GM18520 (cell line): ENCODE measurements at regions not wholly inside any gene's neighbourhood (a gene's known extent, or its start where the extent isn't known, plus 50 kb on each side); places are given as distances from the start of the nearest gene placed in this dataset.

ENCODE experiments used
- ATAC-seq: cut with Tn5 transposase; IDR thresholded peaks from one replicate; pipeline ENCODE4 v1.9.1; 2021; ENCODE audit not compliant: unreplicated experiment

- ATAC-seq = no peak
These were observed 175.3 kb downstream of the ABHD5 start for GRCh38 chr3:43865887-43866528.

DNA sequence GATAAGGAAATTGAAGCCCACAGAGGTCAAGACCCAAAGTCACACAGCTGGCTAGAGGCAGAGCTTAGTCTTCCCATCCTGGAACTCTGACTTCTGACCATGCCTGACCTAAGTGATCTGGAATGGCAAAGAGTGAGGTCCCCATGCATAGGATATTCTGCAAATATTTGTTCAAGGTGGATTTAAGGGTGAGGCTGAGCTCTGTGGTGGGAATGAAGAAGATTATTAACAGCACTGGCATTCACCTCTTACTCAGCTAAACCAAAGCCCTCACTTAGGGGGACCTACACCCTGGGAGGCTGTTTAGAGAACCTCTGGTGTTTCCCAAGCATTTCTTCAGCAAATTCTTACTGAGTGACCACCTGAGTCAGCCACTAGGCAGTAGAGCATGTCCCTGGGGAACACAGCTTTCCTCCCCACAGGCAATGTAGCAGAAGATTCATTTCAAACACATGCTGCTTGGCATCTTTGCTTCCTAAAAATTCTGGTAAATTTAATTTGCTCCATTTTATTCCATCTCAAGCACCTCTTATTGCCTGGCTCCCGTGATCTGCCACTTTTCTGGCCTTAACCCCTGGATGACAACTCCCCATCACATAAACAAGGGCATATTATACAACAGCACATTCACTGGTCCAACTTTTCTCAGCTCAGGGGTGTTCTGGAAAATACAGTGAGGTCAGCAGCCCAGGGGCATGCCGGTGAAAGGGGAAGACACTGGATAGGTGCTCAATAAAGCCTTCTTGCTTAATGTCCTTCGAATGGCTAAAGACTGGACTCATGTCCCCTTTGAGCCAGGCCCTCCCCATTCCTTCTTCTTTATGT, 176.0 kb downstream of the ABHD5 start:
- no peak for ATAC-seq

DNA sequence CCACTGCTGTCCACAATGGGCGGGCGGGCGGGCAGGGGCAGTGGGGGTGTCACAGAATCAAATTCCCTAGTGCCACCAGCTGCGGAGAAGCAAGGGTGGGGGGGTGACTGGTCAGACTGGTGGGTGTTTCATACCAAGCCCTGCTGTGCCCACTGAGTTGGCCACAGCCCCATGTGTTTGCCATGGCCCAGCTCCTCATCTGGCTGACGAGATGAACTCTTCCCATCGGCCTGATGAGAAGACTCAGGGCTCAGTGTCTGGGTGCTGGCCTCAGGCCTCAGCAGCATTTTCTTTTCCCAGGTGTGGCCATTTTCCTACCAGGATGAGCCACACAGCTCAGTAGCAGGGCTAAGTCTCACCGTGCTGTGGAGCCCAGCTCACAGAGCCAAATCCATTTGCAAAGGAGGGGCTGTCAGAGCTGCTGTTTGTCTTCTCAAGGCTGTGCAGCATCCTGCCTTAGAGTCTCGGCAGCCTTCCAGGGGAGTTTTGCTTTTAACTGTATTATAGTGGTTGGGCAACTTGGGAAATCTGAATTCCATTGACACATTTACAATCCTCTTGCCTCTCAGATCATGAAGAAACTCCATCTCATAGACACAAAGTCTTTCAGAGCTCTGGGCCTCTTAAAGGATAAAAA, 176.8 kb downstream of the ABHD5 start:
- ATAC-seq = no peak

- ATAC-seq = no peak
These were observed 178.8 kb downstream of the ABHD5 start for GRCh38 chr3:43869491-43869890.

DNA sequence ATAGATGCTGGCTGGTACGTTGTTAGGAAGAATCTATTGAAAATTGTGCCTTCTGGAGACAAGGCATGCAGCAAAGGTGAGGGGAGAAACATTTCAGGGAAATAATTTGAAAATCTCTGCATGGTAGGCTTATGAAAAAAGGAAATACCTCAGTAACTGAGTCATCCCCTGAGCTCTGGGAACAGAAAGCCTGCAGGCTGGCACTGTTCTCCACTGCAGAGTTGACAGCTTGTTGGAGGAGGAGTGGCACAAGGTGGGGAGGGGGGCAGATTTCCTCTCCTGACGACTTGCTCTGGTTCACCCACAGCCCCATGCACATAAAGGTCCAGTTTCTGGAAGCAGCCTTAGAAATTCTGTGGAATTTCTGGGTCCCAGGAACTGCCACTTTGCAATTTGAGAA, 179.4 kb downstream of the ABHD5 start:
- no peak for ATAC-seq

- ATAC-seq = no peak
These were observed 180.3 kb downstream of the ABHD5 start for GRCh38 chr3:43870844-43871626.

- ATAC-seq = no peak
These were observed 181.0 kb downstream of the ABHD5 start for GRCh38 chr3:43871627-43872245.

DNA sequence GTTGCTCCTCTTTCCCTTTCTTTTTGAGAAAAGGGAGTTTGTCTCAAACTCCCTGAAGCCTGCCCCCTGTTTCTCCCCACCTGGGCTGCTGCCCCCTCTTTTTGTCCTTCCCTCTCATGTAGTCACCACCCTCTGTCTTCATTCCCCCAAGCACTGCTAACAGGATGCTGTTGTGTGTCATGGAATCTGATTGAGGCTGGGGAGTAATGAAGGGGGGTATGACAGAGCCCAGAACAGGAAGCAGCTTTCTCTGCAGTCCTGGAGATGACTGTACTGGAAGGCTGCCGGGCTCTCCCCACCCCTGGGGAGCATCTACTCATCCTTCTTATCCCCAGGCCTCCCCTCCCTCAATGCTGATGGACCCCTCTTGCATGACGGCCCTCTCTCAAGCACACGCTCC, 181.6 kb downstream of the ABHD5 start:
- no peak for ATAC-seq

DNA sequence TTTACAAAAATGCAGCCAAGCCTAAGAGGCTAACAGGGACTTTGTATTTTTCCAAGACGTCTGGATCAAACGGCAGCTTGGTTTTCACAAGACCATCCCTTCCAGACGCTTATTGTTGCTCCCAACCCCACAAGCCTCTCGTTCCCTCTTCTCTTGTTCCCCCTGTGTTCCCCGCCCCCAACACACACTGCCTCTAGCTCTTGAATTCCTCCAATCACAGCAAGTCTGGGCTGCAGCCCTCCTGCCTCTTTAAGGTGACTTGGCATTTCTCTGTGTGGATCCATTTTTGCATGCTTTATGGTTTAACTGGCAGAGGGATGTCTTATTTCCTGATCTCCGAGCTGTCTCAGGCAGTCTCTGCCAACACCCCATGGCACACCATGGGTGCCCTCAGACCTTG, 182.2 kb downstream of the ABHD5 start:
- ATAC-seq = no peak

DNA sequence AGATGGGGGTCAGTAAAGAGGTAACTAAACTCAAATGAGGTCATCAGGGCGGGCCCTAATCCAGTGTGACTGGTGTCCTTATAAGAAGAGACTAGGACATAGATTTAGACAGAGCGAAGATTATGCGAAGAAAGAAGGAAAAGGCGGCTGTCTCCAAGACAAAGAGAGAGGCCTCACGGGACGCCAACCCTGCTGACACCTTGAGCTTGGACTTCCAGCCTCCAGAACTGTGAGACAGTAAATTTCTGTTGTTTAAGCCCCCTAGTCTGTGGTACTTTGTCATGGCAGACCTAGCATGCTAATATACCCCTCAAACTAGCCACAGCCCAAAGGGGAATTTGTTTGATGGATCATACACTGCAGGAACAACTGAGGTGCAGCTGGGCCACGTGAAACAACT, 183.0 kb downstream of the ABHD5 start:
- ATAC-seq = no peak

- no peak for ATAC-seq
These were observed 183.6 kb downstream of the ABHD5 start for GRCh38 chr3:43874290-43874689.

DNA sequence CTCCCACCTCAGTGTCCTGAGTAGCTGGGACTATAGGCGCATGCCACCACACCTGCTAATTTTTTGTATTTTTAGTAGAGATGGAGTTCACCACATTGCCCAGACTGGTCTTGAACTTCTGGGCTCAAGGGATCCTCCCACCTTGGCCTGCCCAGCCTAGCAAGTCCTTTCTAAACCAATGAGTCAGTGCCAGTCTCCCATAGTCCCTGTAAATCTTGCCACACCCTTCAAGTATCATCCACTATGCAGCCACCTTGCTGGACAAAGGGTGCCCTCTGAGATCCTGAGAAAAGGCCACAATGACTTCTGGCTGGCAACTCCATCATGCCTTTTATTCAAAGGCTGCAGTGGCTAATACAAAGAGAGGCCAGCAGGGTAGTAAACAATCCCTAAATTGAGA, 184.0 kb downstream of the ABHD5 start:
- ATAC-seq = no peak

DNA sequence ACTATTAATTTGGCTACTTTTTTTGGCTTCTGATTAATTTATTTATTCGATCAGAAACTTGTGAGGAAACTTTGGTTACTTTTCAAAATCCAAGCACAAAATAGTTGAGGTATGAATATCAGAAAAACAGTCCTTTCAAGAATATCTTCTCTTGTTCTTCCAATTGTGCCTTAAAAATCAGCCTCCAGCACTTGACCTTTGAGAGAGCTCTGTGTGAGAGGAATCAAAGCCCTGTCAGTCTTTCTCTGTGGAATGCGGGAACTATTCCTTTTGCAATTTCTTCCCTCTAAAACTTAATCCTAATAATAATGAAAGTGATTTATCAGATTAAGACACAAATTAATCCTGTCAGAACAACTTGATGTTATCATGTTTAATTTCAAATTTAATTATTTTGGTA, 185.9 kb downstream of the ABHD5 start:
- ATAC-seq = no peak

DNA sequence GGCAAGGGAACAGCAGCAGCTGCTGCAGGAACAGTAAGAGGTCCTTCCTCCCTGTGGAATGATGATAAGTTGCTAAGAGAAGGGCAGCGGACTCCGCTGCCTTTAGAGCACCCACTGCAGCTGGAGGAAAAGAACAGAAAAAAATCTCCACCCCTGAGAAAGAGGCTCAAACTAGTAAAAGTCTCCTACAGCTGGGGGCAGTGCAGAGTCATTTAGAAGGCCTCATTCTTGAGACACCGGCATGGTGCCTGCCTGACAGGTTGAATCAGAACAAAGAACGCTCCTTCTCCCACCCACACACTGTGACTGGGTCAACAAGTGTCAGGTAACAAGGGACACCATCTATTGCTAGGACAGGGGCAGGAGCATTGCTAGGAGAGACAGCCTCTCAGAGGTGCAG, 188.4 kb downstream of the ABHD5 start:
- ATAC-seq = no peak

DNA sequence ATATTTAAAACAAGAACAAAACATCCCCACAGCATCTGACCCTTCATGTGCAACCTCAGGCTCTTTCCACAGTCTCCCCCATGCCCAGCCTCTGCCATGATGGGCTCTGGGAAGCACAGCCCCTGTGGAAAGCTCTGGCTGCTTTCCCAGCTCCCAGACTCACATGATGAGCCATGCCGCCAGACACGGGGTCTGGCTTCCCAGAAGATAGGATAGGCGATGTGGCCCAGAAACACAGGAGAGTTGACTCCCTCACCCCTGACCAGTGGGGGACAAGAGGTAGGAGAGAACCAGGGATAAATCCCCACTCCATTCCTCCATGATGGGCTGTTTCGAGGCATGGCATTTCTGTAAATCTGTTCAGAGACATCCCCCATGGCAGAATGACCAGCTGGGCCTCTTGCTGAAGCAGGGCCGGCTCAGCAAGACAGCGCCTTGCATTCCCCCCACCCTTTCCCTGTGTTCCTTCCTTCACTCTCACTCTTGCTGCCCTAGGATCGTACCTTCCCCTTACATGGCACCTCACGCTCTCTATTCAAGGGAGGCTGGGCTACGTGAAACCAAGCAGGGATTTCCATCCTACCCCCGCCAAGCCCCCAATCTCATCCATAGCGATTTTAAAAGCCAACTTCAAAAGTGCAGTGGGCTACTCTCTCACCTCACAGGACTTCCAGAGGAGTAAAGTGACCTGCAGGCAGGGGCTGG, 192.4 kb downstream of the ABHD5 start:
- ATAC-seq = no peak

DNA sequence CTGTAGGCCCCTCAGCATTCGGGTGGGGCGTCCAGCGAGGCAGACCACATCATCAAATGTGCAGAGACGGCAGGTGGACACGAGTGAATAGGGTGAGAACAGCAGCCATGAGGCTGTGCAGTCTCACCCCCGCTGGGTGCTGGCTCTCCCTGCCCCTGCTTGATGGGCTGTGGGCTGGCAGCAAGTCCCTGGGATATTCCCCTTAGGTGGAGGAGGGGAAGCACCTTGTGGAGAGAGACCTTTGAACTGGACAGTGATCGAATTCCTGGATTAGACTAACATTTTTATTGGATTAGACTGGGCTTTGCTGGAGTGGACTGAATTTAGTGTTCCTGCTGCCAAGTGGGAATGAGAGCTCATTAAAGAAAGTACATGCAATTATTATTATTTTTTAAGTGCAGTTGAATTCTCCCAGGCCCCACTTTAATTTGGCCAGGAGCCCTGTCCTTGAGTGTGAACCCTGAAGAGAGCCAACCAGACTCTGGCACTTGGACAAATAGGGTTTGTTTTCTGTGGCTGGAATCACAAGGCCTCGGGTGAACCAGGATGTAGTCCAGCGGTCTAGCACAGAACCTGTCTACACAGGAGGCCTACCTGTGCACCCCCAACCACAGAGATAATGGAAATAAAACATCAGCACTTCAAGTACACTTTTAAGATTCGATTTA, 193.1 kb downstream of the ABHD5 start:
- ATAC-seq = no peak

DNA sequence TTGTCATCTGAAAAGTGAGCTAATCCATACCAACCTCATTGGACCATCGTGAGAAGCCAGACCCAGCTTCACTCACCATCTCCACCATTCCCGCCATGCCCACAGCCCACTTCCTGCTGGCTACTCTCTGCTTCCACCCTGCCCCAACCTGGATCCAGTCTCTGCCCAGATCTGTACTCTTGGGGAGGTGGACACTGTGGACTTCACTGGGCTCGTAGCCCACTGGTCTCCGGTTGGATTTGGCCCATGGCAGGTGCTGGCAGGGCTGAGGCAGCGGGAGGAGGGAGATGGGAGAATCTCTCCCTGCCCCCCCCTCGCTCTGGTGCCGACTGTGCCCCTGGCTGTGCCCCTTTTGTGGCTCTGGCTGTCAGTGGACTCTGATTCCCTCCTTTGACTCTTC, 193.8 kb downstream of the ABHD5 start:
- no peak for ATAC-seq

DNA sequence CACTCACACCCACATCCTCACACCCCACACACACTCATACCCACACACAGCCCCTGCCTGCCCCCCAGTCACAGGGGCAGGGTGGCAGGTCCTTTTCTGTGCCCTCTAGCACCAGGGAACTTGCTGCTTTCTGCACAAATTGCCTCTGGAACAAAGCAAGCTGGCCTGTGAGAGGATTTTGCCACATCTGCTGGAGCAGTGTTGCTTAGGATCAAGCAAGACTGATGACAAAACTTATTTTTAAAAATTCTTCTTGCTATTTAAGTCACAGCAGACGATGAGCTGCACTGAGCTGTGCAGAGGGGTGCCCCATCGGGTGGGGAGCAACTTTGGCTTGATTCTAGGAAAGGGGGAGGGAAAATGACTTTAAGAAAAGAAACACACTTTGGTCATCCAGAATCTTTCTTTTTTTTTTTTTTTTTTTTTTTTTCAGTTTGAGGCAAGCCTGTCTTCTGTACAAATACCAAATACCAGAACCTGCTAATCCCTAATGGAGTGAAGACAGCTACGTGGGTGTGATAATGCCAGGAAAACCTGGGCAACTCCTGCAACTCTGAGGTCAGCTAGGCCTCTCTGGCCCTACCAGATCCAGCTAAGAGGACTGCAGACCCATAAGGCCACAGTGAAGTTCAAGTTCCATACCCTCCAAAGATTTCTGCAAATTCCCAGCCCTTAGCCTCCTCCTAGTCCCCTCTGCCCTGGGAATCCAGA, 195.3 kb downstream of the ABHD5 start:
- no peak for ATAC-seq

DNA sequence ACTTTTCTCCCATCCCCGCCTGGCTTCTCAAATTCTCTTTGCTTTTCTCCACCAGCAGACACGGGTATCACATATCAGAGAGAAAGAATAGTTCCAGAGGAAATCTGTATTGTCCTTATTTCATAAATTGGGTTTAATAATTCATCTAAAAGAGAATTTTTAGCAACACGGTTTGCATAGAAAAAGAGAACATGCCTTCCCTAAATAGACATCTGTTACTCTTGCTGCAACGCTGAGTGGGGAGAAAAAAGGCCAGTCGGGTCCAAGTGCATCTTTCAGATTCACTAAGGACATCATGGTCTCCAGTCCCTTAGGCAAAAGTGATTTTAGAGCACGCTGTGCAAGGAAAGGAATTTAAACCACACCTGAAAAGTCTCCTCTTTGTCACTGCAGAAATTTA, 201.3 kb downstream of the ABHD5 start:
- no peak for ATAC-seq
